ENCODE measurements at regions not wholly inside any gene's neighbourhood (a gene's known extent, or its start where the extent isn't known, plus 50 kb on each side); places are given as distances from the start of the nearest gene placed in this dataset.
A peak's percentile ranks its signal among the peaks of the same experiment; 100 is the strongest.

DNA sequence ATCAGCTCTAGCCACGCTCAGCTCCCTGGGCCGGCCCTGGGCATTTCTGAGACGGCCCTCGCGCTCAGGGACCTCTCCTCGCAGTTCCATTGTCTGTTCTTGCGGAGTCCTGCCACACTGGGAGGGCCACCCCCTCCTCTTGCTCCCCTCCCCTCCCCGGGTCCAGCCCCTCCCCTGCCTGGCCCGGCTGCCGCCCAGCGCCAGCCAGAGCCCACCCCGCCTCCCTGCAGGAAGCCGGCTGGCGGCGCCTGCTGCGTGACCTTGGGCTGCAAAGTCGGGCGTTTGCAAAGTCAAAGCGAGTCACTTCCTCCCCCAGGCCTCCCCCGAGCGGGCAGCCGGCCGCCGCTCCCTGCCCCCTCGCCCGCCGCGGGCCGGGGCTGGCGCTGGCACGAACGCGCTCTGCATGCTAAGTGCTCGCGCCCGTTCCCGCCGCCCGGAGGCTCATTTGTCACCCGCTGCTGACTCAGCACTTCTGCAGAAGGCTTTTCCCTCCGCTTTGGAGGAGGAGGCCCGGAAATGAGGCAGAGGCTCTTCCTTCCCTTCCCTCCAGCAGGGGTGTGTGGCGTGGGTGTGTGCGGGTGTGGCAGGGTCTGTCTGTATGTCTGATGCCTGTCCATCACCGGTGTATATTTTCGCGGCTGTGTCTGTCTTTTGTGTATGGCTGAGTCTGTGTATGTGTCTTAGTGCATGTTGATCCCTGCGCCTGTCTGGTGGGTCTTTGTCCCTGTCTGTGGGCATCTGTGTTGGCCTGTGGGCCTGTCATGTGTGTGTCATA, 72.0 kb downstream of the IRF2BPL start:
- TF ChIP-seq RAD21 (IDR thresholded peaks at IDR 0.05) (peak; percentile 46 to 68), EGR1 (IDR thresholded peaks at IDR 0.05; ENCODE audit: low read depth in 2 of 2) (peak; percentile 40 to 45), TAF1 (conservative IDR thresholded peaks at IDR 0.05) (no peak), FOXA2 (IDR thresholded peaks at IDR 0.05) (no peak), FOXA1 (IDR thresholded peaks at IDR 0.05) (no peak), SP1 (IDR thresholded peaks at IDR 0.05) (no peak), JUND (IDR thresholded peaks at IDR 0.05) (peak in 1 of 2 donors; percentile 4), GABPA (IDR thresholded peaks at IDR 0.05 in 1 of 2, conservative IDR thresholded peaks at IDR 0.05 in 1 of 2) (peak in 1 of 2 donors; percentile 69)
- TF ChIP-seq, protein P1, sequence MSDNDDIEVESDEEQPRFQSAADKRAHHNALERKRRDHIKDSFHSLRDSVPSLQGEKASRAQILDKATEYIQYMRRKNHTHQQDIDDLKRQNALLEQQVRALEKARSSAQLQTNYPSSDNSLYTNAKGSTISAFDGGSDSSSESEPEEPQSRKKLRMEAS (IDR thresholded peaks at IDR 0.05) = no peak
- TF ChIP-seq, protein P2, sequence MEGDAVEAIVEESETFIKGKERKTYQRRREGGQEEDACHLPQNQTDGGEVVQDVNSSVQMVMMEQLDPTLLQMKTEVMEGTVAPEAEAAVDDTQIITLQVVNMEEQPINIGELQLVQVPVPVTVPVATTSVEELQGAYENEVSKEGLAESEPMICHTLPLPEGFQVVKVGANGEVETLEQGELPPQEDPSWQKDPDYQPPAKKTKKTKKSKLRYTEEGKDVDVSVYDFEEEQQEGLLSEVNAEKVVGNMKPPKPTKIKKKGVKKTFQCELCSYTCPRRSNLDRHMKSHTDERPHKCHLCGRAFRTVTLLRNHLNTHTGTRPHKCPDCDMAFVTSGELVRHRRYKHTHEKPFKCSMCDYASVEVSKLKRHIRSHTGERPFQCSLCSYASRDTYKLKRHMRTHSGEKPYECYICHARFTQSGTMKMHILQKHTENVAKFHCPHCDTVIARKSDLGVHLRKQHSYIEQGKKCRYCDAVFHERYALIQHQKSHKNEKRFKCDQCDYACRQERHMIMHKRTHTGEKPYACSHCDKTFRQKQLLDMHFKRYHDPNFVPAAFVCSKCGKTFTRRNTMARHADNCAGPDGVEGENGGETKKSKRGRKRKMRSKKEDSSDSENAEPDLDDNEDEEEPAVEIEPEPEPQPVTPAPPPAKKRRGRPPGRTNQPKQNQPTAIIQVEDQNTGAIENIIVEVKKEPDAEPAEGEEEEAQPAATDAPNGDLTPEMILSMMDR (IDR thresholded peaks at IDR 0.05; ENCODE audit: low read depth, low read length, missing input control) = peak; percentile 24
- TF ChIP-seq, protein P3, sequence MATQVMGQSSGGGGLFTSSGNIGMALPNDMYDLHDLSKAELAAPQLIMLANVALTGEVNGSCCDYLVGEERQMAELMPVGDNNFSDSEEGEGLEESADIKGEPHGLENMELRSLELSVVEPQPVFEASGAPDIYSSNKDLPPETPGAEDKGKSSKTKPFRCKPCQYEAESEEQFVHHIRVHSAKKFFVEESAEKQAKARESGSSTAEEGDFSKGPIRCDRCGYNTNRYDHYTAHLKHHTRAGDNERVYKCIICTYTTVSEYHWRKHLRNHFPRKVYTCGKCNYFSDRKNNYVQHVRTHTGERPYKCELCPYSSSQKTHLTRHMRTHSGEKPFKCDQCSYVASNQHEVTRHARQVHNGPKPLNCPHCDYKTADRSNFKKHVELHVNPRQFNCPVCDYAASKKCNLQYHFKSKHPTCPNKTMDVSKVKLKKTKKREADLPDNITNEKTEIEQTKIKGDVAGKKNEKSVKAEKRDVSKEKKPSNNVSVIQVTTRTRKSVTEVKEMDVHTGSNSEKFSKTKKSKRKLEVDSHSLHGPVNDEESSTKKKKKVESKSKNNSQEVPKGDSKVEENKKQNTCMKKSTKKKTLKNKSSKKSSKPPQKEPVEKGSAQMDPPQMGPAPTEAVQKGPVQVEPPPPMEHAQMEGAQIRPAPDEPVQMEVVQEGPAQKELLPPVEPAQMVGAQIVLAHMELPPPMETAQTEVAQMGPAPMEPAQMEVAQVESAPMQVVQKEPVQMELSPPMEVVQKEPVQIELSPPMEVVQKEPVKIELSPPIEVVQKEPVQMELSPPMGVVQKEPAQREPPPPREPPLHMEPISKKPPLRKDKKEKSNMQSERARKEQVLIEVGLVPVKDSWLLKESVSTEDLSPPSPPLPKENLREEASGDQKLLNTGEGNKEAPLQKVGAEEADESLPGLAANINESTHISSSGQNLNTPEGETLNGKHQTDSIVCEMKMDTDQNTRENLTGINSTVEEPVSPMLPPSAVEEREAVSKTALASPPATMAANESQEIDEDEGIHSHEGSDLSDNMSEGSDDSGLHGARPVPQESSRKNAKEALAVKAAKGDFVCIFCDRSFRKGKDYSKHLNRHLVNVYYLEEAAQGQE (IDR thresholded peaks at IDR 0.05) = no peak
- TF ChIP-seq, protein P4, sequence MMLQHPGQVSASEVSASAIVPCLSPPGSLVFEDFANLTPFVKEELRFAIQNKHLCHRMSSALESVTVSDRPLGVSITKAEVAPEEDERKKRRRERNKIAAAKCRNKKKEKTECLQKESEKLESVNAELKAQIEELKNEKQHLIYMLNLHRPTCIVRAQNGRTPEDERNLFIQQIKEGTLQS (IDR thresholded peaks at IDR 0.05) = no peak
